ENCODE measurements at regions not wholly inside any gene's neighbourhood (a gene's known extent, or its start where the extent isn't known, plus 50 kb on each side); places are given as distances from the start of the nearest gene placed in this dataset.

GRCh38 chr22:34354071-34354817 is 434.0 kb upstream of the LARGE1 start:
- WGBS, 2 experiments (ENCODE audit: insufficient coverage in 1 of 2, insufficient read length in 1 of 2), result 89 to 100% methylated on average over 9 to 12 of the region's 12 CpGs
- Mint-ChIP-seq H3K27ac (no peak overlapping the region), H3K36me3 (ENCODE audit: low read depth) (no peaks in the 10 kb centered on the region), H3K9me3 (peaks cover 2% of the 10 kb centered on the region), H3K4me1 (no peaks in the 10 kb centered on the region), H3K27me3 (ENCODE audit: insufficient read depth) (peaks cover 9% of the 10 kb centered on the region), H3K4me3 (no peak overlapping the region)
- Histone ChIP-seq H3K27ac (ENCODE audit: low read depth, low read length) (no peak overlapping the region), H3K4me1 (ENCODE audit: control insufficient read depth, insufficient read depth, low read length) (no peaks in the 10 kb centered on the region), H3K9me3 (ENCODE audit: control insufficient read depth, low read length) (no peaks in the 10 kb centered on the region), H3K36me3 (ENCODE audit: control insufficient read depth, insufficient read depth, low read length) (no peaks in the 10 kb centered on the region), H3K27me3 (ENCODE audit: control insufficient read depth, insufficient read depth, low read length, poor library complexity, severe bottlenecking) (peaks cover 7% of the 10 kb centered on the region), H3K4me3 (ENCODE audit: low read length) (no peak overlapping the region), H3K9ac (ENCODE audit: extremely low read depth, low read length, poor library complexity, severe bottlenecking) (no peak overlapping the region)
- no peak for DNase-seq
- TF ChIP-seq CTCF (conservative IDR thresholded peaks at IDR 0.05), result no peak

DNA sequence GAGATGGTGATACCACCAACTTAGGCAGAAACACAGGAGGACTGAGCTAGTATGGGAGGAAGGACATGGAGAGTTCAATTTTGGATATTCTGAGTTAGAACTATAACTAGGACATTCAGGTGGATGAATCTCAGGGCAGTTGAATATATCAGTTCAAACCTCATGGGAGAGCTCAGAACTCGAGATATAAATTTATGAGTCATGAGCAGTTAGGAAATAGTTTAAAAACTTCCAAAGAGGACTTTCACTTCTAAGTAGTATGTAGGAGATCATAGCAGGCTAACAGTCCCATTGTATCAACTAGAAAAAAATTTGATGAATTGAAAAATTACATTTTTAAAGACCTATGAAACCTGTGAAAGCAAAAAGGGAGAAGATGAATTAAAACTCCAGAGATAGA is 436.2 kb upstream of the LARGE1 start:
- no peaks in the 10 kb centered on the region for H3K9me3 ChIP-seq (ENCODE audit: control insufficient read depth, low read length)
- no peaks in the 10 kb centered on the region for H3K27me3 ChIP-seq (ENCODE audit: control insufficient read depth, insufficient read depth, low read length, poor library complexity, severe bottlenecking)
- no peak overlapping the region for H3K4me3 ChIP-seq (ENCODE audit: low read length)
- no peaks in the 10 kb centered on the region for H3K36me3 Mint-ChIP-seq (ENCODE audit: low read depth)
- no peak for TF ChIP-seq CTCF (conservative IDR thresholded peaks at IDR 0.05)
- no peaks in the 10 kb centered on the region for H3K4me1 Mint-ChIP-seq
- H3K9me3 Mint-ChIP-seq, result peaks cover 2% of the 10 kb centered on the region
- H3K9ac ChIP-seq (ENCODE audit: extremely low read depth, low read length, poor library complexity, severe bottlenecking), result no peak overlapping the region
- no peaks in the 10 kb centered on the region for H3K4me1 ChIP-seq (ENCODE audit: control insufficient read depth, insufficient read depth, low read length)
- DNase-seq, result no peak
- H3K27ac ChIP-seq (ENCODE audit: low read depth, low read length), result no peak overlapping the region
- WGBS, 2 experiments (ENCODE audit: insufficient coverage in 1 of 2, insufficient read length in 1 of 2), result 75 to 100% methylated on average over 1 of the region's 1 CpG
- H3K36me3 ChIP-seq (ENCODE audit: control insufficient read depth, insufficient read depth, low read length), result no peaks in the 10 kb centered on the region
- H3K27ac Mint-ChIP-seq, result no peak overlapping the region
- H3K27me3 Mint-ChIP-seq (ENCODE audit: insufficient read depth), result peaks cover 5% of the 10 kb centered on the region
- H3K4me3 Mint-ChIP-seq, result no peak overlapping the region

DNA sequence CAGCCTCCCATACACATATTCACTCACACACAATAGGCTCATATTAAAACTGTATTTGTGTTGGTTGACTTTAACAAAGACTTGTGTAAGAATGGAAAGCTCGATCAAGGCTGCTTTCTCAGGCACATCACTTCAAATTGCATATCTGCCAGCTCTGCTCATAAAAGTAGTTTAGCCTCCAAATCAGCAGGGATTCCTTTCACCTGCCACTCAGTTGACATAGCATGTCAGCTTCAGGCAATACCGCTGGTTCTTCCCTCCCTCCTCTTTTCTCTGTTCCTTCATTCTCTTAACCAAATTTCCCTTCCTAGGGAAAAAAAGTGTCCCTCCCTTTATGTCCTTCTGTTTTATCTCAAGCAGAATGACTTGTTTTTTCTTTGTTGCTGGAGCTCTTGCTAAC is 450.4 kb upstream of the LARGE1 start:
- Mint-ChIP-seq H3K9me3 (peaks cover 4% of the 10 kb centered on the region), H3K36me3 (ENCODE audit: low read depth) (no peaks in the 10 kb centered on the region), H3K4me1 (no peaks in the 10 kb centered on the region), H3K27me3 (ENCODE audit: insufficient read depth) (peaks cover 23% of the 10 kb centered on the region), H3K4me3 (no peak overlapping the region), H3K27ac (no peak overlapping the region)
- no peak for DNase-seq
- Histone ChIP-seq H3K9me3 (ENCODE audit: control insufficient read depth, low read length) (no peaks in the 10 kb centered on the region), H3K27ac (ENCODE audit: low read depth, low read length) (no peak overlapping the region), H3K4me3 (ENCODE audit: low read length) (no peak overlapping the region), H3K36me3 (ENCODE audit: control insufficient read depth, insufficient read depth, low read length) (no peaks in the 10 kb centered on the region), H3K27me3 (ENCODE audit: control insufficient read depth, insufficient read depth, low read length, poor library complexity, severe bottlenecking) (no peaks in the 10 kb centered on the region), H3K4me1 (ENCODE audit: control insufficient read depth, insufficient read depth, low read length) (no peaks in the 10 kb centered on the region), H3K9ac (ENCODE audit: extremely low read depth, low read length, poor library complexity, severe bottlenecking) (no peak overlapping the region)
- TF ChIP-seq CTCF (conservative IDR thresholded peaks at IDR 0.05), result no peak
- WGBS, 2 experiments (ENCODE audit: insufficient coverage in 1 of 2, insufficient read length in 1 of 2), result 72 to 85% methylated on average over 2 of the region's 2 CpGs
